KMS-11 (cell line): ENCODE measurements at regions not wholly inside any gene's neighbourhood (a gene's known extent, or its start where the extent isn't known, plus 50 kb on each side); places are given as distances from the start of the nearest gene placed in this dataset.

Experiments
- H2AFZ ChIP-seq: fragments of 200-600 bp; sonication (generic); 2 replicates; pipeline ENCODE4 v1.6.1; 2016; ENCODE audit warnings: antibody characterized with exemption, mixed run types, low read depth
- H3K27ac ChIP-seq: fragments of 200-600 bp; sonication (generic); 2 replicates; pipeline ENCODE4 v1.6.1; 2016; ENCODE audit warnings: mild to moderate bottlenecking, mixed run types
- H3K27me3 ChIP-seq: fragments of 200-600 bp; sonication (generic); 2 replicates; pipeline ENCODE4 v1.6.1; 2017; ENCODE audit warnings: mild to moderate bottlenecking, low read depth, mixed run types, moderate library complexity; ENCODE audit not compliant: insufficient read depth
- H3K36me3 ChIP-seq: fragments of 200-600 bp; sonication (generic); 2 replicates; pipeline ENCODE4 v1.6.1; 2017; ENCODE audit warnings: mild to moderate bottlenecking, mixed run types; ENCODE audit not compliant: insufficient read depth
- H3K4me1 ChIP-seq: fragments of 200-600 bp; sonication (generic); 2 replicates; pipeline ENCODE4 v1.6.1; 2016; ENCODE audit warnings: mild to moderate bottlenecking, low read depth, mixed run types; ENCODE audit not compliant: poor library complexity, severe bottlenecking
- H3K4me2 ChIP-seq: fragments of 200-600 bp; sonication (generic); 2 replicates; pipeline ENCODE4 v1.7.0; 2016; ENCODE audit warnings: mild to moderate bottlenecking, mixed run types
- H3K4me3 ChIP-seq: fragments of 200-600 bp; sonication (generic); IDR thresholded peaks from 2 replicates; pipeline ENCODE4 v1.6.1; 2017; ENCODE audit warnings: low read depth, low read length, mixed read lengths; ENCODE audit not compliant: insufficient read depth
- H3K79me2 ChIP-seq: fragments of 200-600 bp; sonication (generic); 2 replicates; pipeline ENCODE4 v1.6.1; 2016; ENCODE audit warnings: low read depth, mixed run types; ENCODE audit not compliant: insufficient read depth
- H3K9ac ChIP-seq: fragments of 200-600 bp; sonication (generic); 2 replicates; pipeline ENCODE4 v1.6.1; 2016; ENCODE audit warnings: mild to moderate bottlenecking, mixed run types
- H4K20me1 ChIP-seq: fragments of 200-600 bp; sonication (generic); 2 replicates; pipeline ENCODE4 v1.6.1; 2016; ENCODE audit warnings: mild to moderate bottlenecking, mixed run types; ENCODE audit not compliant: insufficient read depth
- CTCF ChIP-seq: fragments of 200-600 bp; sonication (generic); conservative IDR thresholded peaks from 2 replicates; pipeline ENCODE4 v1.6.1; 2017; ENCODE audit warnings: low read depth, mild to moderate bottlenecking, antibody characterized with exemption, low read length, moderate library complexity, mixed read lengths

DNA sequence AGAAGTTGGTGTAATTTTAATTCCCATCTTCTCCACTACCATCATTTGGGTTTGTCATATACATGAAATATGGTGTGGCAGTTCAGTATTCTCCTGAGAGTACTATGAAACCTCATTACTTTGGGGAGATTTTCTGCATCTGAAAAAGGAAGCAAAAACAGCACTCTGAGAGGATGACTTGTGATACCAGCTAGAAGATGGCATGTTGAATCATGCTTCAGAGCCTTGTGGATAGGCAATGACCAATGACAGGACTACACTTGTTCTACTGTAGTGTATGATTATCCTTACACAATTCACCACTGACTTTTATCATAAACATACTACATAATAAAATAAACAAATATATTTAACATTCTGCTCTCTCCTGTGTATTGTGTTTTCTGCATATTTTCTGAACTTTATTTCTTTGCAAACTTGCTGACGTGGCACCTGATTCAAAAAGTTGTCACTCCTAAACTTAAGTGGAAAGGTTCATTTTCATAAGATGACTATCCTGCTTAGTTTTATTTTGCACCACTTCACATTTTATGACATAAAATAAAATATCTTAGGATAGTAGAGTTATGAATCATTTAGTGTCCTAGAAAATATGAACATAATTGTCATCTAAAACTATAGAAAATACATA lies 991.3 kb downstream of the FSTL5 start:
- Histone ChIP-seq H3K27ac (no peak overlapping the region), H3K4me2 (no peak overlapping the region), H3K4me3 (no peak overlapping the region), H3K9ac (no peak overlapping the region), H3K79me2 (no peaks in the 10 kb centered on the region), H3K36me3 (no peaks in the 10 kb centered on the region), H3K27me3 (no peaks in the 10 kb centered on the region), H2AFZ (no peak overlapping the region), H3K4me1 (peaks cover 2% of the 10 kb centered on the region), H4K20me1 (no peaks in the 10 kb centered on the region)
- no peak for TF ChIP-seq CTCF

DNA sequence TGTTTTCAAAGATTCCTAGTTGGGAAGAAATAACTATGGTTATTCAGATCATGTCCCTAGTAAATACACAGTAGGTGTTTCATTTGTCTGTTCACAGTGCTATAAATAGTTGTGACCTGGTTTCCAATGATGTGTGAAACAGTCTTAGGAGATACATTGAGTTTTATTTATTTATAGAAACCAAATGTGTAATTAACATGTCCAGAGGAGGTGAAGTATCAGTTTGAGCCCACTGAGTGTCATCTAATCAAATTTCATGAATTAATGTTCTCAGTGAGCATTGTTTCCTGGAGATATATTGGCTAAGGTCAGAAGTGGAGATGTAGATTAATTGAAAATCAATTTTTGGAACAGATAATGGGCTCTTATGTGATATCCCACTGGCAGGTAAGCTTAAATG lies 996.3 kb downstream of the FSTL5 start:
- H3K4me2 ChIP-seq: 0 out of 2 replicates have a peak overlapping the region, but pooled peaks have one; percentile 7
- H3K4me1 ChIP-seq: peaks cover 8% of the 10 kb centered on the region
- H4K20me1 ChIP-seq: no peaks in the 10 kb centered on the region
- H3K36me3 ChIP-seq: no peaks in the 10 kb centered on the region
- H3K4me3 ChIP-seq: no peak overlapping the region
- TF ChIP-seq CTCF: no peak
- H3K79me2 ChIP-seq: no peaks in the 10 kb centered on the region
- H3K27ac ChIP-seq: no peak overlapping the region
- no peak overlapping the region for H2AFZ ChIP-seq
- no peaks in the 10 kb centered on the region for H3K27me3 ChIP-seq
- no peak overlapping the region for H3K9ac ChIP-seq

GRCh38 chr4:161160718-161161117 lies 1003.1 kb downstream of the FSTL5 start:
- Histone ChIP-seq H3K79me2 (no peaks in the 10 kb centered on the region), H3K4me2 (no peak overlapping the region), H3K36me3 (no peaks in the 10 kb centered on the region), H3K4me3 (no peak overlapping the region), H4K20me1 (no peaks in the 10 kb centered on the region), H3K27ac (no peak overlapping the region), H3K4me1 (no peaks in the 10 kb centered on the region), H3K9ac (no peak overlapping the region), H2AFZ (no peak overlapping the region), H3K27me3 (no peaks in the 10 kb centered on the region)
- no peak for TF ChIP-seq CTCF

GRCh38 chr4:161148051-161148450 lies 1015.7 kb downstream of the FSTL5 start:
- Histone ChIP-seq H3K27me3 (no peaks in the 10 kb centered on the region), H3K27ac (no peak overlapping the region), H3K4me2 (no peak overlapping the region), H3K36me3 (no peaks in the 10 kb centered on the region), H3K4me1 (no peaks in the 10 kb centered on the region), H2AFZ (no peak overlapping the region), H3K4me3 (no peak overlapping the region), H4K20me1 (no peaks in the 10 kb centered on the region), H3K79me2 (no peaks in the 10 kb centered on the region), H3K9ac (no peak overlapping the region)
- no peak for TF ChIP-seq CTCF
